ENCODE measurements at regions not wholly inside any gene's neighbourhood (a gene's known extent, or its start where the extent isn't known, plus 50 kb on each side); places are given as distances from the start of the nearest gene placed in this dataset.

DNA sequence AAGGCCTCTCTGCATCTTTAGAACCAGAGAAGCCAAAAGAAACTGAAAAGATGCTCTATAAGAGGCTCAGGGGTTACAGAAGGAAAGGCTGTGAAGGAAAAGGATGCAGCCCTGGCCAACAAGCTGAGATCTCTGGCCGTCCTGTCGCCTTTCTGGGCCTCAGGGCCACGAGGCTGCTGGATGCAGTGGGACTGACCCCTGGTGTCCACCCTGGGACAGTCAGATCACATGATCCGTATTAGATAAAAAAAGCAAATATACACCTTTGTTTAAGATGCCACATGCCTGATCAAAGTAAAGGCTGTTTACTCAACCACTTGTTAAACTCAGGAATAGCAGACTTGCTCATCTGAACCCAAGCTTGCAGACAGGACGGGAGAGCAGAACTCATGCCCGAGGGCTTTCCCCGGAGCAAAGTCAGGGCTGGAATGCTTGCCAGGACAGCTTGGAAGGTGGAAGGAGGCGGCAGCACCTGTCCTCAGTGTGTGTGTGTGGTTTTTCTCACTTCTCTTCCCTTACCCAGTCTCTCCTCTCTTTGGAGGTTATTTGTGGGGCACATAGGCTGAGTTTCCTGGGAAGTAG lies 206.5 kb upstream of the TSHZ3 start (continued):
- TF ChIP-seq, protein P1, sequence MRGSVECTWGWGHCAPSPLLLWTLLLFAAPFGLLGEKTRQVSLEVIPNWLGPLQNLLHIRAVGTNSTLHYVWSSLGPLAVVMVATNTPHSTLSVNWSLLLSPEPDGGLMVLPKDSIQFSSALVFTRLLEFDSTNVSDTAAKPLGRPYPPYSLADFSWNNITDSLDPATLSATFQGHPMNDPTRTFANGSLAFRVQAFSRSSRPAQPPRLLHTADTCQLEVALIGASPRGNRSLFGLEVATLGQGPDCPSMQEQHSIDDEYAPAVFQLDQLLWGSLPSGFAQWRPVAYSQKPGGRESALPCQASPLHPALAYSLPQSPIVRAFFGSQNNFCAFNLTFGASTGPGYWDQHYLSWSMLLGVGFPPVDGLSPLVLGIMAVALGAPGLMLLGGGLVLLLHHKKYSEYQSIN (CRISPR knock-in tag; IDR thresholded peaks at IDR 0.05; ENCODE audit: borderline replicate concordance): no peak
- TF ChIP-seq STAG1 (CRISPR knock-in tag; IDR thresholded peaks at IDR 0.05): peak; percentile 37; the same call in 1 of the 2 replicates
- no peak for TF ChIP-seq ZNF772 (CRISPR knock-in tag; IDR thresholded peaks at IDR 0.05)
- TF ChIP-seq SOX5 (CRISPR knock-in tag; IDR thresholded peaks at IDR 0.05; ENCODE audit: borderline replicate concordance): peak; percentile 35; the same call in 1 of the 2 replicates
- TF ChIP-seq FOXA3 (CRISPR knock-in tag; IDR thresholded peaks at IDR 0.05): 0 out of 2 replicates have a peak, but pooled peaks have one; percentile 19
- TF ChIP-seq, protein P2, sequence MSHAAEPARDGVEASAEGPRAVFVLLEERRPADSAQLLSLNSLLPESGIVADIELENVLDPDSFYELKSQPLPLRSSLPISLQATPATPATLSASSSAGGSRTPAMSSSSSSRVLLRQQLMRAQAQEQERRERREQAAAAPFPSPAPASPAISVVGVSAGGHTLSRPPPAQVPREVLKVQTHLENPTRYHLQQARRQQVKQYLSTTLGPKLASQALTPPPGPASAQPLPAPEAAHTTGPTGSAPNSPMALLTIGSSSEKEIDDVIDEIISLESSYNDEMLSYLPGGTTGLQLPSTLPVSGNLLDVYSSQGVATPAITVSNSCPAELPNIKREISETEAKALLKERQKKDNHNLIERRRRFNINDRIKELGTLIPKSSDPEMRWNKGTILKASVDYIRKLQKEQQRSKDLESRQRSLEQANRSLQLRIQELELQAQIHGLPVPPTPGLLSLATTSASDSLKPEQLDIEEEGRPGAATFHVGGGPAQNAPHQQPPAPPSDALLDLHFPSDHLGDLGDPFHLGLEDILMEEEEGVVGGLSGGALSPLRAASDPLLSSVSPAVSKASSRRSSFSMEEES (CRISPR knock-in tag; IDR thresholded peaks at IDR 0.05): peak; percentile 56; the same call in 1 of the 2 replicates

DNA sequence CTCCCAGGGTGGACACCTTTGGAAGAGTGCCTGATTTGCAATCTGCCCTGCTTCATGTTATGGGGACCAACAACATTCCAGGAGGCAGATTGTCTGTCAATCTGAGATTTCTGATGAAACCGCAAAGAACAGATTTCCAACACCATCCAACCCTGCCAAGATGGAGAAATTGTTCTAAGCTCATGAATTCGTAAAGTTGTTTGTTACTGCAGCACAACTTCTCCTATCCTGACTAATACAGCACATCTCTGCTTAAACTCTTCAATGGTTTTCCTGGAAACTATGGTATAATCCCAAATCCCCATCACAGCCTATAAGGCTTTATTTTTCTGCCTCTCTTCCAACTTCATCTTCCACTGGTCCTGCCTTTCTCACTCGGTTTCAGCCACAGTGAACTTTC lies 210.3 kb upstream of the TSHZ3 start:
- TF ChIP-seq ZNF430 (CRISPR knock-in tag; IDR thresholded peaks at IDR 0.05) (no peak), RFXAP (CRISPR knock-in tag; IDR thresholded peaks at IDR 0.05; ENCODE audit: borderline replicate concordance) (no peak), ZNF12 (CRISPR knock-in tag; IDR thresholded peaks at IDR 0.05) (peak; percentile 71; the same call in 1 of the 2 replicates), ZNF782 (CRISPR knock-in tag; IDR thresholded peaks at IDR 0.05; ENCODE audit: borderline replicate concordance) (no peak), ZNF768 (CRISPR knock-in tag; IDR thresholded peaks at IDR 0.05) (no peak)
- TF ChIP-seq, protein P3, sequence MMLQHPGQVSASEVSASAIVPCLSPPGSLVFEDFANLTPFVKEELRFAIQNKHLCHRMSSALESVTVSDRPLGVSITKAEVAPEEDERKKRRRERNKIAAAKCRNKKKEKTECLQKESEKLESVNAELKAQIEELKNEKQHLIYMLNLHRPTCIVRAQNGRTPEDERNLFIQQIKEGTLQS (CRISPR knock-in tag; IDR thresholded peaks at IDR 0.05): no peak
- TF ChIP-seq, protein P4, sequence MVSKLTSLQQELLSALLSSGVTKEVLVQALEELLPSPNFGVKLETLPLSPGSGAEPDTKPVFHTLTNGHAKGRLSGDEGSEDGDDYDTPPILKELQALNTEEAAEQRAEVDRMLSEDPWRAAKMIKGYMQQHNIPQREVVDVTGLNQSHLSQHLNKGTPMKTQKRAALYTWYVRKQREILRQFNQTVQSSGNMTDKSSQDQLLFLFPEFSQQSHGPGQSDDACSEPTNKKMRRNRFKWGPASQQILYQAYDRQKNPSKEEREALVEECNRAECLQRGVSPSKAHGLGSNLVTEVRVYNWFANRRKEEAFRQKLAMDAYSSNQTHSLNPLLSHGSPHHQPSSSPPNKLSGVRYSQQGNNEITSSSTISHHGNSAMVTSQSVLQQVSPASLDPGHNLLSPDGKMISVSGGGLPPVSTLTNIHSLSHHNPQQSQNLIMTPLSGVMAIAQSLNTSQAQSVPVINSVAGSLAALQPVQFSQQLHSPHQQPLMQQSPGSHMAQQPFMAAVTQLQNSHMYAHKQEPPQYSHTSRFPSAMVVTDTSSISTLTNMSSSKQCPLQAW (CRISPR knock-in tag; IDR thresholded peaks at IDR 0.05): no peak
- TF ChIP-seq, protein P5, sequence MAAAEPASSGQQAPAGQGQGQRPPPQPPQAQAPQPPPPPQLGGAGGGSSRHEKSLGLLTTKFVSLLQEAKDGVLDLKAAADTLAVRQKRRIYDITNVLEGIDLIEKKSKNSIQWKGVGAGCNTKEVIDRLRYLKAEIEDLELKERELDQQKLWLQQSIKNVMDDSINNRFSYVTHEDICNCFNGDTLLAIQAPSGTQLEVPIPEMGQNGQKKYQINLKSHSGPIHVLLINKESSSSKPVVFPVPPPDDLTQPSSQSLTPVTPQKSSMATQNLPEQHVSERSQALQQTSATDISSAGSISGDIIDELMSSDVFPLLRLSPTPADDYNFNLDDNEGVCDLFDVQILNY (CRISPR knock-in tag; conservative IDR thresholded peaks at IDR 0.05): no peak
- FAIRE-seq: no peak

More for the DNA sequence above, 210.3 kb upstream of the TSHZ3 start:
- 4% methylated on average over 3 of the region's 3 CpGs for WGBS (ENCODE audit: low lambda C conversion rate)
- in situ Hi-C loops (cut with HindIII; ENCODE audit: extremely low pct_ligation_motif_present, low pct_unique_long_range_greater_than_20kb): no loop called here
- Histone ChIP-seq H2AFZ (ENCODE audit: low read length) (no peak overlapping the region), H3K9me3 (ENCODE audit: low read length) (peaks cover 93% of the 10 kb centered on the region), H3K4me1 (ENCODE audit: insufficient read depth, low read length) (no peaks in the 10 kb centered on the region), H3K4me2 (ENCODE audit: low read depth, low read length) (no peak overlapping the region), H3K27me3 (ENCODE audit: control insufficient read depth in 1 of 2, insufficient read depth in 2 of 2, low read length in 2 of 2) (no peaks in the 10 kb centered on the region), H3K27ac (ENCODE audit: extremely low read length, insufficient read depth, low read length) (no peak overlapping the region), H3K79me2 (ENCODE audit: insufficient read depth, low read length) (no peaks in the 10 kb centered on the region), H3K9ac (ENCODE audit: insufficient read depth, low read depth, low read length) (no peak overlapping the region), H3K36me3 (replicated peaks in 1 of 2; ENCODE audit: control insufficient read depth in 1 of 2, insufficient read depth in 2 of 2, low read length in 2 of 2) (no peaks in the 10 kb centered on the region), H3K4me3 (replicated peaks in 1 of 3; ENCODE audit: insufficient read depth in 1 of 3, low read depth in 2 of 3, low read length in 3 of 3) (no peak overlapping the region), H4K20me1 (ENCODE audit: insufficient read depth, low read length) (no peaks in the 10 kb centered on the region)
- POLR2A ChIA-PET: no interaction called here
- BruUV-seq (replicated peaks): no TSS peak
- ATAC-seq (no peak), DNase-seq (ENCODE audit: low spot score) (no peak)
- CTCF ChIA-PET (ENCODE audit: low intra/inter-chr PET ratio, low total read pairs): no interaction called here
- intact Hi-C loops (cut with micrococcal nuclease; ENCODE audit: unreplicated experiment): no loop called here

All from HepG2 (cell line).